GM18502 (cell line): ENCODE measurements at regions not wholly inside any gene's neighbourhood (a gene's known extent, or its start where the extent isn't known, plus 50 kb on each side); places are given as distances from the start of the nearest gene placed in this dataset.

Source experiments
- ATAC-seq: cut with Tn5 transposase; IDR thresholded peaks from one replicate; pipeline ENCODE4 v1.9.1; 2021; ENCODE audit warnings: mild to moderate bottlenecking; ENCODE audit not compliant: unreplicated experiment, poor library complexity

- no peak for ATAC-seq
These were observed 339.2 kb upstream of the SALL3 start for GRCh38 chr18:78640246-78640995.

- no peak for ATAC-seq
These were observed 337.9 kb upstream of the SALL3 start for GRCh38 chr18:78641689-78642231.

GRCh38 chr18:78642296-78642951, 337.2 kb upstream of the SALL3 start:
- ATAC-seq, result no peak

- ATAC-seq, result no peak
These were observed 336.6 kb upstream of the SALL3 start for GRCh38 chr18:78643004-78643403.

GRCh38 chr18:78643981-78644380, 335.6 kb upstream of the SALL3 start:
- no peak for ATAC-seq

GRCh38 chr18:78645216-78645615, 334.4 kb upstream of the SALL3 start:
- no peak for ATAC-seq

- ATAC-seq, result no peak
These were observed 332.6 kb upstream of the SALL3 start for GRCh38 chr18:78647018-78647417.

GRCh38 chr18:78649421-78649820, 330.2 kb upstream of the SALL3 start:
- ATAC-seq, result no peak

- no peak for ATAC-seq
These were observed 328.7 kb upstream of the SALL3 start for GRCh38 chr18:78650926-78651325.

- no peak for ATAC-seq
These were observed 327.5 kb upstream of the SALL3 start for GRCh38 chr18:78652001-78652545.

- no peak for ATAC-seq
These were observed 323.7 kb upstream of the SALL3 start for GRCh38 chr18:78655921-78656320.

- ATAC-seq, result no peak
These were observed 323.2 kb upstream of the SALL3 start for GRCh38 chr18:78656346-78656925.

GRCh38 chr18:78658531-78658930, 321.1 kb upstream of the SALL3 start:
- ATAC-seq, result no peak

GRCh38 chr18:78659057-78659456, 320.6 kb upstream of the SALL3 start:
- no peak for ATAC-seq

- ATAC-seq, result no peak
These were observed 319.9 kb upstream of the SALL3 start for GRCh38 chr18:78659748-78660147.

- ATAC-seq, result no peak
These were observed 319.3 kb upstream of the SALL3 start for GRCh38 chr18:78660311-78660710.

- no peak for ATAC-seq
These were observed 318.3 kb upstream of the SALL3 start for GRCh38 chr18:78661316-78661715.

GRCh38 chr18:78662879-78663278, 316.7 kb upstream of the SALL3 start:
- no peak for ATAC-seq

GRCh38 chr18:78664048-78664447, 315.6 kb upstream of the SALL3 start:
- ATAC-seq, result no peak

- ATAC-seq, result no peak
These were observed 314.8 kb upstream of the SALL3 start for GRCh38 chr18:78664848-78665247.

- ATAC-seq, result no peak
These were observed 314.0 kb upstream of the SALL3 start for GRCh38 chr18:78665644-78666043.
